ENCODE measurements at regions not wholly inside any gene's neighbourhood (a gene's known extent, or its start where the extent isn't known, plus 50 kb on each side); places are given as distances from the start of the nearest gene placed in this dataset.

DNA sequence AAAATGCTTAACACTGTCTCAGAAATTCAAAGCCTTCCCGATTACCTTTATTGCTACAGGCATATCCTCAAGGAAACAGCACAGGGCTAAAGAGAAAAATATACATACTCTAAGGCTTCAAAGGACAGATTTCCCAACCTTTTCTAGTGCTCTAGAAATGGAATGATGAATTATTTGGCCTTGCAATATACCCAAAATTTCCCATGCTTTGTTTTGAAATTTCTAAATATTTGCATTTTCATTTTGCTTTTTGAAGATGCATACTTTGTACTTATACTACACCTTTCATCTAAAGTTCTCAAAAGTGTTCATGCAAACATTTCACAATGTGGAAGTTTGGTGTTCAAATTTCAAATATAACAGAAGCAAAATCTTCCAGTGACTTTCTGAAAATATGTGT lies 312.7 kb upstream of the PDE4D start:
- Mint-ChIP-seq H3K4me3 (no peak overlapping the region), H3K27me3 (no peaks in the 10 kb centered on the region), H3K27ac (peak overlapping the region in 1 of 3 donors; percentile 21), H3K36me3 (peaks cover 1% of the 10 kb centered on the region), H3K4me1 (peaks cover 7 to 10% (median 9%) of the 10 kb centered on the region in 3 donors), H3K9me3 (no peaks in the 10 kb centered on the region)

DNA sequence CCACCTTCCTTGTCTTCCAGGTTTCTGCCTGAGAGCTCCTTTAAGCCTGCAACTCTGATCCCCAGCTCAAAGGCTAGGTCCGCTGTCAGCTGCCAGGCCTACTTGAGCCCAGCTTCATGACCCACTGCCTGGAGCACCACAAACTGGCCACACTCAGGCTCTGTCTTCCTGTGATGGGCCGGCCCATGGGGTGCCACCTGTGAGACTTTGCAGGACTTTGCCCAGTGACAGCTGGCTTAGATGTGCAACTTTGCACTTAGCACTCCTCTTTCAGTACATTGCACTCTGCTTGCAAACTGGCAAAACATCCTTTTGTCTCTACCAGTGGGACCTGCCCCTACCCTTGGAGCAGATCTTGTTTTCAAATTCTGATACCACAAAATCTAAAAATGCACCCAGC lies 311.5 kb upstream of the PDE4D start:
- Mint-ChIP-seq H3K27ac (peak overlapping the region in 1 of 3 donors; percentile 85), H3K4me3 (no peak overlapping the region), H3K27me3 (no peaks in the 10 kb centered on the region), H3K36me3 (no peaks in the 10 kb centered on the region), H3K9me3 (no peaks in the 10 kb centered on the region), H3K4me1 (peaks cover 7 to 10% (median 9%) of the 10 kb centered on the region in 3 donors)

DNA sequence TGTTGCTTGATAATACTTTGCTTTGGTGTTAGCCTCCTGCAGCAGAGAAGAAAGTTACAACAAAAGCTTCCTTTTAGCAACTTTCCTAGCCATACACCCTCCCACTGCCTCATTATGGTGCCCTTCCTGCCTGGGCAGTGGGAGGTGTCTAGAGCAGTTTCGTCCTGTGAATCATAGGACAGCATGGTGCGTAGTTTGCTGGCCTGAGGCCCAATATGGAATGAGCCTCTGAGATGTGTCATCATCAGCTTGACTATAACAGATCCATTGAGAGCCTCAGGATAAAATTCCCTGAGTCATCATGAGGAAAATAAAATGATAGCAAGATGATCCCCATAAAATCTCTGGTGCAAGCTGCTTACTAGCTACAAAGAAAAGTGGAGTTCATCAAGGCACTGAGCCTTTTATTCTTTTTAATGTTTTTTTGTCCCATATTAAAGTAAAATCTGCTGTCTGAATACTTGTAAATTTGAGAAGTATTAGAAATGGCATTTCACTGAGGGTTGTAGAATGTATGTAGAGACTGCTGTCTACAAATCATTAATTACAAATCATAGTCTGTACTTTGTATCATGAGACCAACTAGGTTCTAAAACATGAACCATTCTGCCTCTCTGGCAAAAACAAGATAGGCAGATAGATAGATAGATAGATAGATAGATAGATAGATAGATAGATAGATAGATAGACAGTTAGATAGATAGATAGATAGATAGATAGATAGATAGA lies 303.0 kb upstream of the PDE4D start:
- peaks cover 0 to 2% (median 0%) of the 10 kb centered on the region in 3 donors for H3K9me3 Mint-ChIP-seq
- no peaks in the 10 kb centered on the region for H3K4me1 Mint-ChIP-seq
- H3K27ac Mint-ChIP-seq: no peak overlapping the region
- peaks cover 2% of the 10 kb centered on the region for H3K27me3 Mint-ChIP-seq
- H3K36me3 Mint-ChIP-seq: peaks cover 3% of the 10 kb centered on the region
- H3K4me3 Mint-ChIP-seq: no peak overlapping the region

GRCh38 chr5:60195551-60195950 lies 302.0 kb upstream of the PDE4D start:
- Mint-ChIP-seq H3K9me3 (peaks cover 0 to 2% (median 0%) of the 10 kb centered on the region in 3 donors), H3K27me3 (peaks cover 2% of the 10 kb centered on the region), H3K4me3 (no peak overlapping the region), H3K36me3 (peaks cover 3% of the 10 kb centered on the region), H3K27ac (no peak overlapping the region), H3K4me1 (no peaks in the 10 kb centered on the region)

- Mint-ChIP-seq H3K27me3 (peaks cover 2% of the 10 kb centered on the region), H3K36me3 (peaks cover 3% of the 10 kb centered on the region), H3K27ac (peak overlapping the region in 1 of 3 donors; percentile 12), H3K4me3 (no peak overlapping the region), H3K9me3 (peaks cover 0 to 2% (median 0%) of the 10 kb centered on the region in 3 donors), H3K4me1 (no peaks in the 10 kb centered on the region)
Measured at GRCh38 chr5:60195083-60195482, 301.6 kb upstream of the PDE4D start.

DNA sequence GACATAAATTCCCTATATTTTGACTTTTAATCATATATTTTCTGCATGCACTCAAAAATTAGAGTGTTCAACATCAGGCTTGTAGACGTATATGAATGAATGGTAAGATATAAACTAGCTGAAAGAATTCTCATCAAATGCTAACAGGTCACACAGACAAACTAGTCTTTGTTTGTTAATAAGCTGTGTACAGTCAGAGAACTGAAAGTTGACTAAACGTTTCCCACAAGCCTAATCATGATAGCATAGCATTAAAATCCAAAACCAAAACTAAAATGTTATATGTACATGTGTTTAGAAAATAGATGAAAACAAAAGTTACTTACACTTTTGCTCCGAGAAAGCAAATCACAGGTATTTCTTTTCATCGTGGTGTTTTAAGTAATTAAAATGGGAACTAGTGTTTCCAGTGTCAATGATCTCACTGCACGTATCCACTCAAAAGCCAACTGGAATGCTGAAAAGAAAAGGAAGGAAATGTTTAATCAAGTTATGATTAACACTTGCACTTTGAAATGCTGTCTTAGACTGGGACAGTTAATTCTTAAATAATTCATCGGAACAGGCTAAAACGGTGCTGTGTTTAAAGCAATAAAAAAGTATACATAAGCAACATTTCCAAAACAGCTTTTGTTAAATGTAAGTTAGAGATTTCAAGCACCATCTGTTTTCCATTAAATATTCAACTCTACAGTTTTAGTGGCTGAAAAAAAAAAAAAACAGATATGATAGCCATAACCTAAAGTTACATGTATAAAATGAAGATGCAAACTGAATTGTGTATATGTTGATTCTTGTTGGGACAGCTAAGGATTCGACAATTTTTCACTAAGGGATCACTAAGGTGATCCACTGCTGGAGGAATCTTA lies 291.9 kb upstream of the PDE4D start:
- H3K36me3 Mint-ChIP-seq: peaks cover 12% of the 10 kb centered on the region
- H3K4me3 Mint-ChIP-seq: no peak overlapping the region
- H3K4me1 Mint-ChIP-seq: peaks cover 0 to 4% (median 3%) of the 10 kb centered on the region in 3 donors
- H3K27me3 Mint-ChIP-seq: peaks cover 3% of the 10 kb centered on the region
- H3K27ac Mint-ChIP-seq: no peak overlapping the region
- H3K9me3 Mint-ChIP-seq: peaks cover 0 to 4% (median 3%) of the 10 kb centered on the region in 3 donors

GRCh38 chr5:60184606-60185005 lies 291.1 kb upstream of the PDE4D start:
- no peak overlapping the region for H3K27ac Mint-ChIP-seq
- H3K9me3 Mint-ChIP-seq: peaks cover 0 to 4% (median 3%) of the 10 kb centered on the region in 3 donors
- peaks cover 1% of the 10 kb centered on the region for H3K27me3 Mint-ChIP-seq
- peaks cover 12% of the 10 kb centered on the region for H3K36me3 Mint-ChIP-seq
- no peak overlapping the region for H3K4me3 Mint-ChIP-seq
- H3K4me1 Mint-ChIP-seq: peaks cover 0 to 4% (median 3%) of the 10 kb centered on the region in 3 donors

GRCh38 chr5:60183881-60184280 lies 290.4 kb upstream of the PDE4D start:
- Mint-ChIP-seq H3K4me3 (no peak overlapping the region), H3K27me3 (peaks cover 1% of the 10 kb centered on the region), H3K9me3 (peaks cover 0 to 4% (median 3%) of the 10 kb centered on the region in 3 donors)

GRCh38 chr5:60178101-60178500 lies 284.6 kb upstream of the PDE4D start:
- H3K4me3 Mint-ChIP-seq: no peak overlapping the region
- H3K4me1 Mint-ChIP-seq: peaks cover 0 to 3% (median 0%) of the 10 kb centered on the region in 3 donors
- peaks cover 5% of the 10 kb centered on the region for H3K36me3 Mint-ChIP-seq
- peaks cover 3 to 17% (median 6%) of the 10 kb centered on the region in 3 donors for H3K9me3 Mint-ChIP-seq
- H3K27me3 Mint-ChIP-seq: no peaks in the 10 kb centered on the region
- H3K27ac Mint-ChIP-seq: no peak overlapping the region

More at GRCh38 chr5:60183881-60184280, 290.4 kb upstream of the PDE4D start:
- Mint-ChIP-seq H3K4me1 (peaks cover 0 to 4% (median 3%) of the 10 kb centered on the region in 3 donors), H3K36me3 (peaks cover 12% of the 10 kb centered on the region), H3K27ac (no peak overlapping the region)

DNA sequence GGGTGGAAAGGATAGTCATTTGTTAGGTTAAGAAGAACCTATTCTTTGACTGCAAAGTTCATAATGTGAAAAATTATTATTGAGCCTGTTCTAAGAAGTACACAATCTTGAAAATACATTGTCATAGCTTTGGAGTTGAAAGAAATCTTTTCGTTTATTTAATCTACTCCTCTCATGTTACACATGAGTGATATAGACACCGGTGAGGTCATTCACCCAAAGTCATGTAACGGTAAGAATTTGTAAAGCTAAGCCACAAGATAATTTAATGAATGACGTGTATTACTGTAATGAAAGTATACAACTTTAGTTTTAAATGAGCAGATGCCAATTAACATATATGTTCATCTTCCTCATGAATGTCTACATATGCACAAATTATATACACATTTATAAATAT lies 284.1 kb upstream of the PDE4D start:
- H3K27me3 Mint-ChIP-seq: no peaks in the 10 kb centered on the region
- no peak overlapping the region for H3K27ac Mint-ChIP-seq

GRCh38 chr5:60173667-60174066 lies 280.1 kb upstream of the PDE4D start:
- H3K9me3 Mint-ChIP-seq: peaks cover 3 to 17% (median 6%) of the 10 kb centered on the region in 3 donors
- peaks cover 2% of the 10 kb centered on the region for H3K27me3 Mint-ChIP-seq
- H3K36me3 Mint-ChIP-seq: peaks cover 8% of the 10 kb centered on the region
- H3K4me1 Mint-ChIP-seq: peaks cover 0 to 3% (median 0%) of the 10 kb centered on the region in 3 donors
- H3K27ac Mint-ChIP-seq: no peak overlapping the region
- H3K4me3 Mint-ChIP-seq: no peak overlapping the region

More for the DNA sequence above, 284.1 kb upstream of the PDE4D start:
- peaks cover 5% of the 10 kb centered on the region for H3K36me3 Mint-ChIP-seq
- H3K9me3 Mint-ChIP-seq: peaks cover 3 to 17% (median 6%) of the 10 kb centered on the region in 3 donors
- peaks cover 0 to 3% (median 0%) of the 10 kb centered on the region in 3 donors for H3K4me1 Mint-ChIP-seq
- H3K4me3 Mint-ChIP-seq: no peak overlapping the region

DNA sequence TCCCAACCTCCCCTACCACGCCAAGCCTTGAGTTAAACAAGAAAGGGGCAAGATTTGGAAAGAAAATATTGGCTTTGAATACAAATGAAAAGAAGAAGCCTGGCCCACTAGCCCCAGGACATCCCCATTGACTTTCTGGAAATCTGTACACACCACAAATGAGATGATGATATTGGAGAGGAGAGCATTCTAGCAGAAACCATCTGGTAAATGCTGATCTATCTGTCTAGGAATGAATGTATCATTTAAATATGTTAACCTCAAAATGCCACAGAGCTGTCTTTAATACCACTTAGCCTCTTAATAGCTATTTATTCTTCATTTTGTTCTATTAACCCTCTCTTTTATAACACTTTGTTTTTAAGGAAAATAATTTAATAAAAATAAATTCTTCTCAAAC lies 270.2 kb upstream of the PDE4D start:
- no peak overlapping the region for H3K4me3 Mint-ChIP-seq
- H3K27me3 Mint-ChIP-seq: peaks cover 3% of the 10 kb centered on the region
- peaks cover 2% of the 10 kb centered on the region for H3K36me3 Mint-ChIP-seq
- peaks cover 2 to 5% (median 5%) of the 10 kb centered on the region in 3 donors for H3K9me3 Mint-ChIP-seq
- no peak overlapping the region for H3K27ac Mint-ChIP-seq
- H3K4me1 Mint-ChIP-seq: peaks cover 0 to 7% (median 0%) of the 10 kb centered on the region in 3 donors

DNA sequence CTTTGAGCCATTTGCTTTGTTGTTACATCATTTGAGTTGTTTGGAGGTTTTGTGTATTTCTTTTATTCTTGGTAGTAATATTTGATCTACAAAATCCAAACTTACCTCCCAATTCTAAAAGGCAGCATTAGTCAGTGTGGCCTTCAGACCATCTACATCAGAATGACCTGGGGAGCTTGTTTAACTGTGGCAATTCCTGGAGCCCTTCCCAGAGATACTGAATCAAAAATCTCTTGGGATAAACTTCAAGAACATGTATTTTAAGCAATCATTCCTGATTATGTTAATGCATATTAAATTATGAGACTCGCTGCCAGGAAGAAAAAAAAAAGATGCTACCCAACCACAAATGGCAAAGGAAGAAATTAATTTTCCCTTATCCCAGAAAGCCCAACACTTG lies 268.9 kb upstream of the PDE4D start:
- Mint-ChIP-seq H3K9me3 (peaks cover 0 to 5% (median 5%) of the 10 kb centered on the region in 3 donors), H3K36me3 (peaks cover 2% of the 10 kb centered on the region), H3K27me3 (no peaks in the 10 kb centered on the region), H3K4me1 (peaks cover 0 to 7% (median 0%) of the 10 kb centered on the region in 3 donors), H3K27ac (no peak overlapping the region), H3K4me3 (no peak overlapping the region)

DNA sequence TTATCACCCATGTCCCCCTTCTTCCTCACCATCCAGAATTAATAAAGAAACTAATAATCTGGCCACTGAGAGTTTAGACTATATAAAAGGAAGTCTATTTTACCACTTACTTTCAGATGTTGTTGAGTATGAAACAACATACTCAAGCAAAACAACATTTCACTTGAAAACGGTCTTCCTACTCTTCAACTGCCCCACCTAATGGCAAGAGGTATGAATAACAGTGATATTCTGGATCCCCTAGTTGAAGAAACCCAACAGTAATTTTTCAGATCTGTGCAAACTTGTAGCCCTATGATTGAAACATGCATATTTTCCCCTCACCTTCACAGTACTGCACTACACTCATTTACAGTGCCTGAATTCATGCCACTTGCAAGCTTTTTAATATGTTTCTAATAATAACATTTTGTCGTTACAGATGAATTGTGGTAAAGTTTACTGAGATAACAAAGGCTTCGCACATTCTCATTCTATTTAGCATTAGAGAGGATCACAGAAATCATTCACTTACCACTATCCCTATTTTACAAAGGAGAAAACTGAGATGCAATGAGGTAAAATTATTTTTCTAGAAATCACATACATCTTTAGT lies 267.9 kb upstream of the PDE4D start:
- Mint-ChIP-seq H3K36me3 (peaks cover under 1% of the 10 kb centered on the region), H3K27me3 (no peaks in the 10 kb centered on the region), H3K4me1 (peaks cover 0 to 7% (median 0%) of the 10 kb centered on the region in 3 donors), H3K27ac (no peak overlapping the region), H3K9me3 (peaks cover 0 to under 1% (median 0%) of the 10 kb centered on the region in 3 donors), H3K4me3 (no peak overlapping the region)

DNA sequence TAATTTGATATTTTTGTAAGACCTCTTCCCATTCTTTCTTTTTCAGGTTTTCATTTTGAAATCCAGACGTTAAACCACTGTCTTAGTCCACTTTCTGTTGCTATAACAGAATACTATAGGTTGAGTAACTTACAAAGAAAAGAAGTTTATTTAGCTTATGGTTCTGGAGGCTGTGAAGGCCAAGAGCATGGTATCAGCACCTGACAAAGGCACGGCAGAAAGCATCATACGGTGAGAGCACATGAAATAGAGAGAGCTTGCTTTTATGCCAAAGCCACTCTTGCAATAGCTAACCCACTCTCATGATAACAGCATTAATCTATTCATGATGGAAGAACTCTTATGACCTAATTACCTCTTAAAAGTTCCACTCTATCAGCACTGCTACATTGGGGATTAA lies 255.6 kb upstream of the PDE4D start:
- peaks cover 0 to 3% (median 0%) of the 10 kb centered on the region in 3 donors for H3K4me1 Mint-ChIP-seq
- H3K27me3 Mint-ChIP-seq: no peaks in the 10 kb centered on the region
- no peak overlapping the region for H3K27ac Mint-ChIP-seq
- peaks cover 0 to 12% (median 5%) of the 10 kb centered on the region in 3 donors for H3K9me3 Mint-ChIP-seq
- H3K4me3 Mint-ChIP-seq: no peak overlapping the region
- H3K36me3 Mint-ChIP-seq: peaks cover 6% of the 10 kb centered on the region

Measured in IgD-negative memory B cell (primary cell).